ENCODE measurements at regions not wholly inside any gene's neighbourhood (a gene's known extent, or its start where the extent isn't known, plus 50 kb on each side); places are given as distances from the start of the nearest gene placed in this dataset.

GRCh38 chr10:108673741-108674140, 1249.6 kb downstream of the XPNPEP1 start:
- no peaks in the 10 kb centered on the region for H3K27me3 ChIP-seq (replicated peaks in 1 of 4; ENCODE audit: control extremely low read depth in 1 of 4, control insufficient read depth in 3 of 4, insufficient read depth in 4 of 4, low read length in 3 of 4)
- Mint-ChIP-seq H3K4me1 (no peaks in the 10 kb centered on the region), H3K27ac (no peak overlapping the region), H3K4me3 (no peak overlapping the region), H3K27me3 (peaks cover 3% of the 10 kb centered on the region), H3K9me3 (ENCODE audit: insufficient read depth) (no peaks in the 10 kb centered on the region)
- H2AFZ ChIP-seq (ENCODE audit: insufficient read depth, low read depth, low read length, poor library complexity, severe bottlenecking) = no peak overlapping the region
- no peaks in the 10 kb centered on the region for H3K9me3 ChIP-seq (ENCODE audit: control extremely low read depth in 1 of 3, control insufficient read depth in 2 of 3, insufficient read depth in 1 of 3, low read length in 2 of 3)
- no peaks in the 10 kb centered on the region for H4K20me1 ChIP-seq (ENCODE audit: control insufficient read depth, insufficient read depth, low read length, poor library complexity, severe bottlenecking)
- no peak for DNase-seq
- TF ChIP-seq, protein P1, sequence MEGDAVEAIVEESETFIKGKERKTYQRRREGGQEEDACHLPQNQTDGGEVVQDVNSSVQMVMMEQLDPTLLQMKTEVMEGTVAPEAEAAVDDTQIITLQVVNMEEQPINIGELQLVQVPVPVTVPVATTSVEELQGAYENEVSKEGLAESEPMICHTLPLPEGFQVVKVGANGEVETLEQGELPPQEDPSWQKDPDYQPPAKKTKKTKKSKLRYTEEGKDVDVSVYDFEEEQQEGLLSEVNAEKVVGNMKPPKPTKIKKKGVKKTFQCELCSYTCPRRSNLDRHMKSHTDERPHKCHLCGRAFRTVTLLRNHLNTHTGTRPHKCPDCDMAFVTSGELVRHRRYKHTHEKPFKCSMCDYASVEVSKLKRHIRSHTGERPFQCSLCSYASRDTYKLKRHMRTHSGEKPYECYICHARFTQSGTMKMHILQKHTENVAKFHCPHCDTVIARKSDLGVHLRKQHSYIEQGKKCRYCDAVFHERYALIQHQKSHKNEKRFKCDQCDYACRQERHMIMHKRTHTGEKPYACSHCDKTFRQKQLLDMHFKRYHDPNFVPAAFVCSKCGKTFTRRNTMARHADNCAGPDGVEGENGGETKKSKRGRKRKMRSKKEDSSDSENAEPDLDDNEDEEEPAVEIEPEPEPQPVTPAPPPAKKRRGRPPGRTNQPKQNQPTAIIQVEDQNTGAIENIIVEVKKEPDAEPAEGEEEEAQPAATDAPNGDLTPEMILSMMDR (IDR thresholded peaks at IDR 0.05) = no peak
- TF ChIP-seq EZH2 (IDR thresholded peaks at IDR 0.05; ENCODE audit: borderline replicate concordance, insufficient read depth, low read depth, low read length, poor library complexity, severe bottlenecking) = no peak
- ChIA-PET POLR2A (no interaction called here), CTCF (no interaction called here)
- intact Hi-C loops (cut with micrococcal nuclease) = no loop called here
- no peak overlapping the region for H3K27ac ChIP-seq (ENCODE audit: low read length in 2 of 2)
- H3K4me3 ChIP-seq (ENCODE audit: control extremely low read depth in 1 of 5, extremely low read depth in 1 of 5, insufficient read depth in 1 of 5, low read depth in 2 of 5, low read length in 4 of 5) = no peak overlapping the region
- H3K79me2 ChIP-seq (ENCODE audit: control insufficient read depth, insufficient read depth, low read length) = no peaks in the 10 kb centered on the region
- no peaks in the 10 kb centered on the region for H3K36me3 ChIP-seq (replicated peaks in 1 of 2; ENCODE audit: control extremely low read depth in 1 of 2, control insufficient read depth in 1 of 2, extremely low read depth in 1 of 2, insufficient read depth in 2 of 2, low read length in 1 of 2)
- no peak overlapping the region for H3K9ac ChIP-seq (ENCODE audit: low read length)
- no peaks in the 10 kb centered on the region for H3K4me1 ChIP-seq (ENCODE audit: control insufficient read depth in 2 of 2, insufficient read depth in 2 of 2, low read length in 2 of 2)
- ATAC-seq (ENCODE audit: low read depth) = no peak
- no peak overlapping the region for H3K4me2 ChIP-seq (replicated peaks; ENCODE audit: low read depth, low read length, poor library complexity, severe bottlenecking)

DNA sequence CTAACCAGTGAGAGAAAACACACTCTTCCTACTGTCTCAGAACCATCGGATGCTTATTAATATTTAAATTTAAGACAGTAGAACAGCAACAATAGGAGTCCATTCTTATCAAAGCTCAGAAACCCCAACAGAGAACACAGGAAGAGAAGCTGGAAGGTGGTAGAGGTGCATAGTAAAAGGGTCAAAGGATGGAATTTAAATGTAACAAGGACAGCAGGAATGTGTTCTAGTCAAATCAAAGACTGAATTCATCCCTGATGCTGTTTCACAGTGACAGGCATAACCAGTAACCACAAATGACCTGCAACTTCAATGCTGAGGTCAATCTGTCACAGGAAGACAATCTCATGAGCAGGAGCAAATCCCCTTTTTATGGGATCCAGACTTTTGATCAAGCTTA, 1259.7 kb downstream of the XPNPEP1 start:
- H3K79me2 ChIP-seq (ENCODE audit: control insufficient read depth, insufficient read depth, low read length) = no peaks in the 10 kb centered on the region
- CTCF ChIA-PET = no interaction called here

More for the DNA sequence above, 1259.7 kb downstream of the XPNPEP1 start:
- Mint-ChIP-seq H3K4me1 (no peaks in the 10 kb centered on the region), H3K4me3 (no peak overlapping the region), H3K27me3 (no peaks in the 10 kb centered on the region), H3K9me3 (ENCODE audit: insufficient read depth) (no peaks in the 10 kb centered on the region), H3K27ac (no peak overlapping the region)
- intact Hi-C loops (cut with micrococcal nuclease) = no loop called here
- no peaks in the 10 kb centered on the region for H3K4me1 ChIP-seq (ENCODE audit: control insufficient read depth in 2 of 2, insufficient read depth in 2 of 2, low read length in 2 of 2)
- no peak for ATAC-seq (ENCODE audit: low read depth)
- TF ChIP-seq, protein P1 (IDR thresholded peaks at IDR 0.05) = no peak
- no peak for TF ChIP-seq EZH2 (IDR thresholded peaks at IDR 0.05; ENCODE audit: borderline replicate concordance, insufficient read depth, low read depth, low read length, poor library complexity, severe bottlenecking)
- H2AFZ ChIP-seq (ENCODE audit: insufficient read depth, low read depth, low read length, poor library complexity, severe bottlenecking) = no peak overlapping the region
- H3K36me3 ChIP-seq (replicated peaks in 1 of 2; ENCODE audit: control extremely low read depth in 1 of 2, control insufficient read depth in 1 of 2, extremely low read depth in 1 of 2, insufficient read depth in 2 of 2, low read length in 1 of 2) = no peaks in the 10 kb centered on the region
- POLR2A ChIA-PET = no interaction called here
- H3K9me3 ChIP-seq (ENCODE audit: control extremely low read depth in 1 of 3, control insufficient read depth in 2 of 3, insufficient read depth in 1 of 3, low read length in 2 of 3) = no peaks in the 10 kb centered on the region
- H3K9ac ChIP-seq (ENCODE audit: low read length) = no peak overlapping the region
- no peak for DNase-seq
- H3K4me3 ChIP-seq (ENCODE audit: control extremely low read depth in 1 of 5, extremely low read depth in 1 of 5, insufficient read depth in 1 of 5, low read depth in 2 of 5, low read length in 4 of 5) = no peak overlapping the region
- WGBS (ENCODE audit: insufficient coverage) = no CpG with 5 or more reads among the region's 1 CpG
- H4K20me1 ChIP-seq (ENCODE audit: control insufficient read depth, insufficient read depth, low read length, poor library complexity, severe bottlenecking) = no peaks in the 10 kb centered on the region
- no peak overlapping the region for H3K27ac ChIP-seq (ENCODE audit: low read length in 2 of 2)
- no peaks in the 10 kb centered on the region for H3K27me3 ChIP-seq (replicated peaks in 1 of 4; ENCODE audit: control extremely low read depth in 1 of 4, control insufficient read depth in 3 of 4, insufficient read depth in 4 of 4, low read length in 3 of 4)
- no peak overlapping the region for H3K4me2 ChIP-seq (replicated peaks; ENCODE audit: low read depth, low read length, poor library complexity, severe bottlenecking)

All from B cell (primary cell).